Mesenchymal stem cell (in vitro differentiated cells and primary cell): ENCODE measurements at regions not wholly inside any gene's neighbourhood (a gene's known extent, or its start where the extent isn't known, plus 50 kb on each side); places are given as distances from the start of the nearest gene placed in this dataset.

Experiments used
- DNase-seq: peaks from one replicate; pipeline ENCODE4 v3.0.0-alpha.2; 2013
- H2AFZ ChIP-seq: one replicate; pipeline ENCODE4 v1.6.1; 2013; ENCODE audit warnings: low read depth, mild to moderate bottlenecking, control low read depth, inconsistent platforms, low read length, moderate library complexity
- H2AK5ac ChIP-seq: 2 replicates; pipeline ENCODE4 v1.6.1; 2013; ENCODE audit warnings: low read length, moderate library complexity, mild to moderate bottlenecking, inconsistent platforms; ENCODE audit not compliant: severe bottlenecking
- H2BK120ac ChIP-seq: one replicate; pipeline ENCODE4 v1.6.1; 2013; ENCODE audit warnings: low read depth, mild to moderate bottlenecking, inconsistent platforms, low read length, moderate library complexity
- H2BK12ac ChIP-seq, 2 experiments: one replicate each; pipeline ENCODE4 v1.6.1; 2013; ENCODE audit warnings: inconsistent platforms in 2 of 2, low read length in 2 of 2, mild to moderate bottlenecking in 2 of 2, moderate library complexity in 2 of 2, control low read depth in 1 of 2
- H2BK15ac ChIP-seq: one replicate; pipeline ENCODE4 v1.6.1; 2013; ENCODE audit warnings: mild to moderate bottlenecking, low read depth, inconsistent platforms; ENCODE audit not compliant: poor library complexity, severe bottlenecking
- H2BK5ac ChIP-seq: 2 replicates; pipeline ENCODE4 v1.6.1; 2013; ENCODE audit warnings: low read depth, mild to moderate bottlenecking, low read length, control low read depth, inconsistent platforms; ENCODE audit not compliant: poor library complexity, severe bottlenecking
- H3K14ac ChIP-seq, 2 experiments: one replicate each; pipeline ENCODE4 v1.6.1; 2013; ENCODE audit warnings: inconsistent platforms in 2 of 2, low read length in 2 of 2, control low read depth in 1 of 2, mild to moderate bottlenecking in 1 of 2, moderate library complexity in 1 of 2
- H3K18ac ChIP-seq, 2 experiments: one replicate each; pipeline ENCODE4 v1.6.1; 2013; ENCODE audit warnings: inconsistent platforms in 2 of 2, low read length in 2 of 2, control low read depth in 1 of 2, low read depth in 1 of 2, mild to moderate bottlenecking in 1 of 2
- H3K23ac ChIP-seq, 2 experiments: one replicate each; pipeline ENCODE4 v1.6.1; 2013; ENCODE audit warnings: inconsistent platforms in 2 of 2, low read length in 2 of 2, mild to moderate bottlenecking in 2 of 2, moderate library complexity in 2 of 2, control low read depth in 1 of 2
- H3K27ac ChIP-seq: 2 replicates; pipeline ENCODE4 v1.5.1; 2013; ENCODE audit warnings: mild to moderate bottlenecking, moderate library complexity, low read length, control low read depth, inconsistent platforms; ENCODE audit not compliant: poor library complexity, severe bottlenecking
- H3K27me3 ChIP-seq, 2 experiments: 2 replicates each; pipeline versions ENCODE4 v1.6.1 to v1.7.0; 2013; ENCODE audit warnings: low read length in 2 of 2, mild to moderate bottlenecking in 2 of 2, moderate library complexity in 2 of 2, control low read depth in 1 of 2, inconsistent platforms in 1 of 2; ENCODE audit not compliant: control insufficient read depth in 1 of 2, insufficient read depth in 1 of 2
- H3K36me3 ChIP-seq, 2 experiments: 2 replicates each; pipeline versions ENCODE4 v1.6.1 to v1.7.0; 2013; ENCODE audit warnings: low read length in 2 of 2, control low read depth in 1 of 2, inconsistent platforms in 1 of 2, low read depth in 1 of 2, mild to moderate bottlenecking in 1 of 2; ENCODE audit not compliant: insufficient read depth in 2 of 2, control insufficient read depth in 1 of 2
- H3K4ac ChIP-seq, 2 experiments: one replicate each; pipeline ENCODE4 v1.6.1; 2013; ENCODE audit warnings: inconsistent platforms in 2 of 2, low read length in 2 of 2, mild to moderate bottlenecking in 2 of 2, moderate library complexity in 2 of 2, control low read depth in 1 of 2, low read depth in 1 of 2
- H3K4me1 ChIP-seq: 2 replicates; pipeline ENCODE4 v1.6.1; 2013; ENCODE audit warnings: low read depth, low read length, control low read depth; ENCODE audit not compliant: control insufficient read depth, insufficient read depth
- H3K4me2 ChIP-seq: 2 replicates; pipeline ENCODE4 v1.6.1; 2013; ENCODE audit warnings: low read length, mild to moderate bottlenecking, inconsistent platforms; ENCODE audit not compliant: poor library complexity, severe bottlenecking
- H3K4me3 ChIP-seq, 2 experiments: 2 replicates each; pipeline versions ENCODE4 v1.5.1 to v1.7.0; 2013; ENCODE audit warnings: low read length in 2 of 2, mild to moderate bottlenecking in 2 of 2, control low read depth in 1 of 2, low read depth in 1 of 2; ENCODE audit not compliant: insufficient read depth in 1 of 2
- H3K79me1 ChIP-seq: replicated peaks from 2 replicates; pipeline ENCODE4 v1.6.1; 2013; ENCODE audit warnings: mild to moderate bottlenecking, control low read depth, low read length, inconsistent platforms; ENCODE audit not compliant: poor library complexity, severe bottlenecking
- H3K9ac ChIP-seq: 2 replicates; pipeline ENCODE4 v1.7.0; 2013; ENCODE audit warnings: mild to moderate bottlenecking, low read length, moderate library complexity
- H3K9me3 ChIP-seq: 2 replicates; pipeline ENCODE4 v1.7.0; 2013; ENCODE audit warnings: mild to moderate bottlenecking, low read length; ENCODE audit not compliant: control insufficient read depth
- H4K8ac ChIP-seq: one replicate; pipeline ENCODE4 v1.6.1; 2013; ENCODE audit warnings: inconsistent platforms, mild to moderate bottlenecking, low read length, moderate library complexity
- H4K91ac ChIP-seq: one replicate; pipeline ENCODE4 v1.6.1; 2013; ENCODE audit warnings: mild to moderate bottlenecking, low read length, inconsistent platforms
- WGBS: methylation state at CpG from one replicate; pipeline ENCODE4 v1.1.7; 2013; ENCODE audit warnings: mixed read lengths; 5-methylcytosine and 5-hydroxymethylcytosine counted together

GRCh38 chr20:24830649-24831048, 118.4 kb upstream of the CST7 start:
- H3K9me3 ChIP-seq = peaks cover 7% of the 10 kb centered on the region
- no peak for DNase-seq
- H3K27ac ChIP-seq = no peak overlapping the region
- H4K91ac ChIP-seq = no peak overlapping the region
- H3K9ac ChIP-seq = no peak overlapping the region
- H3K4me2 ChIP-seq = no peak overlapping the region
- no peaks in the 10 kb centered on the region for H3K79me1 ChIP-seq
- peaks cover 1% of the 10 kb centered on the region for H3K4me1 ChIP-seq
- no peak overlapping the region for H3K14ac ChIP-seq
- H3K4ac ChIP-seq = no peak overlapping the region
- no peak overlapping the region for H3K4me3 ChIP-seq
- H3K23ac ChIP-seq = no peak overlapping the region
- 75% methylated on average over 3 of the region's 3 CpGs for WGBS
- H3K18ac ChIP-seq = no peak overlapping the region
- H2BK12ac ChIP-seq = no peak overlapping the region
- H3K36me3 ChIP-seq = no peaks in the 10 kb centered on the region
- no peak overlapping the region for H4K8ac ChIP-seq
- H2BK5ac ChIP-seq = no peak overlapping the region
- no peak overlapping the region for H2AFZ ChIP-seq
- H2BK120ac ChIP-seq = no peak overlapping the region
- H3K27me3 ChIP-seq = peaks cover 0 to 41% of the 10 kb centered on the region in 2 experiments
- no peak overlapping the region for H2AK5ac ChIP-seq
- no peak overlapping the region for H2BK15ac ChIP-seq

- 72% methylated on average over 1 of the region's 1 CpG for WGBS
- no peak overlapping the region for H2BK15ac ChIP-seq
Observed at GRCh38 chr20:24831232-24831631, 117.8 kb upstream of the CST7 start.

DNA sequence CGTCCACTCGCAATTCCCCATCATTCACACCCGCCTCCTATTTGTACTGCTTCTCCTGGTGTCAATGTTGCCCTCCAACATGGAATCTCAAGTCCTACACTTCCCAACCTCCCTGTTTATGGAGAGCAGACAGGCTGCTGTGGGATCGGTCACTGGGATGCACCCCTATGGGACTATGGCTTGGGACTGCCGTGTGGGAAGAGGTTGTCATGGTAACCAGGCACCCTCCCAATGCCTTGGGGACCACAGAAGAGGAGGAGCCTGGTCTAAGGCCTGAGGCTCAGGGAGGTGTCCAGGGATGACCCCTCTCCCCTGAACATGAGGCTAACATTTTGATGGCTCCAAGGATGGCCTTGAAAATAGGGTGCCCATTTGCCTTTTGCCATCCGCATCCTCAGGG, 116.6 kb upstream of the CST7 start:
- H2BK12ac ChIP-seq = no peak overlapping the region
- H3K4me1 ChIP-seq = peaks cover 2% of the 10 kb centered on the region
- DNase-seq = no peak
- H4K91ac ChIP-seq = no peak overlapping the region
- peaks cover 7% of the 10 kb centered on the region for H3K9me3 ChIP-seq
- H3K4me3 ChIP-seq = no peak overlapping the region
- H3K27me3 ChIP-seq = peaks cover 0 to 42% of the 10 kb centered on the region in 2 experiments
- no peak overlapping the region for H4K8ac ChIP-seq
- H3K14ac ChIP-seq = no peak overlapping the region
- H3K36me3 ChIP-seq = no peaks in the 10 kb centered on the region
- no peak overlapping the region for H3K23ac ChIP-seq
- H3K4ac ChIP-seq = no peak overlapping the region
- no peak overlapping the region for H2BK5ac ChIP-seq
- no peak overlapping the region for H2BK15ac ChIP-seq
- no peak overlapping the region for H2AK5ac ChIP-seq
- no peak overlapping the region for H3K4me2 ChIP-seq
- H2BK120ac ChIP-seq = no peak overlapping the region
- no peak overlapping the region for H3K27ac ChIP-seq
- H3K9ac ChIP-seq = no peak overlapping the region
- H3K79me1 ChIP-seq = no peaks in the 10 kb centered on the region
- no peak overlapping the region for H3K18ac ChIP-seq
- WGBS = 90% methylated on average over 6 of the region's 6 CpGs
- H2AFZ ChIP-seq = no peak overlapping the region

More at GRCh38 chr20:24831232-24831631, 117.8 kb upstream of the CST7 start:
- Histone ChIP-seq H3K4me2 (no peak overlapping the region), H2BK5ac (no peak overlapping the region), H2AK5ac (no peak overlapping the region), H3K9me3 (peaks cover 7% of the 10 kb centered on the region), H3K14ac (no peak overlapping the region), H3K36me3 (no peaks in the 10 kb centered on the region), H3K23ac (no peak overlapping the region), H3K79me1 (no peaks in the 10 kb centered on the region), H3K27me3 (peaks cover 0 to 42% of the 10 kb centered on the region in 2 experiments), H3K4me1 (peaks cover 1% of the 10 kb centered on the region), H4K91ac (no peak overlapping the region), H3K18ac (no peak overlapping the region), H2AFZ (no peak overlapping the region), H3K4ac (no peak overlapping the region), H3K27ac (no peak overlapping the region), H3K4me3 (no peak overlapping the region), H3K9ac (no peak overlapping the region), H2BK120ac (no peak overlapping the region), H2BK12ac (no peak overlapping the region), H4K8ac (no peak overlapping the region)
- no peak for DNase-seq

DNA sequence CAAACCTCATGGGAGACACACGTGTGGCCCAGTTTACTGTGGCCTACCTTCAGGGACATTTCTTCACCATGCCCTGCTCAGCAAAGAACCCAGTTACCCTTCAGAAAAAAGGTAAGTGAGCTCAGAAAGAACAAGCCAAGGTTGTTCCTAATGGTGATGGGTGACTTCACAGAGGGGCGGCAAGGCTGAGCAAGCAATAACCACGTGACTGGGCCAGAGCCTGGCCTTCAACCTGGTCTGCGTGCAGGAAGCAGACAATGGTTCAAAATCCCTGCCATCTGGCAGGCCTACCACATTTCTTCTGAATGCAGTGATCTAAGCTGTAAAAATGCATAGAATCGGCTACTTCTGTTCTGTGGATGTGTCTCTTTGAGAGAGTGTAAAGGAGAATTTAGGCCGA, 115.5 kb upstream of the CST7 start:
- 87% methylated on average over 6 of the region's 6 CpGs for WGBS
- Histone ChIP-seq H2AK5ac (no peak overlapping the region), H4K91ac (no peak overlapping the region), H2BK12ac (no peak overlapping the region), H3K9ac (no peak overlapping the region), H3K27me3 (peaks cover 0 to 33% of the 10 kb centered on the region in 2 experiments), H3K14ac (no peak overlapping the region), H2BK15ac (no peak overlapping the region), H2BK5ac (no peak overlapping the region), H3K4me2 (no peak overlapping the region), H3K36me3 (no peaks in the 10 kb centered on the region), H3K4me1 (peaks cover 6% of the 10 kb centered on the region), H2BK120ac (no peak overlapping the region), H3K18ac (no peak overlapping the region), H3K4me3 (no peak overlapping the region), H3K9me3 (peaks cover 7% of the 10 kb centered on the region), H3K79me1 (no peaks in the 10 kb centered on the region), H3K4ac (no peak overlapping the region), H2AFZ (no peak overlapping the region), H4K8ac (no peak overlapping the region), H3K27ac (no peak overlapping the region), H3K23ac (no peak overlapping the region)
- DNase-seq = no peak
